ENCODE measurements at regions not wholly inside any gene's neighbourhood (a gene's known extent, or its start where the extent isn't known, plus 50 kb on each side); places are given as distances from the start of the nearest gene placed in this dataset.

- Mint-ChIP-seq H3K27me3 (no peaks in the 10 kb centered on the region), H3K4me1 (no peaks in the 10 kb centered on the region), H3K4me3 (no peak overlapping the region), H3K27ac (no peak overlapping the region), H3K36me3 (ENCODE audit: low read depth) (no peaks in the 10 kb centered on the region)
- H3K9me3 ChIP-seq (ENCODE audit: control insufficient read depth, low read length, poor library complexity, severe bottlenecking), result no peaks in the 10 kb centered on the region
- DNase-seq (no peak), ATAC-seq (no peak)
Measured at GRCh38 chr12:105804591-105805265, 334.0 kb downstream of the NUAK1 start.

GRCh38 chr12:105805730-105806399 lies 332.9 kb downstream of the NUAK1 start:
- Mint-ChIP-seq H3K4me1 (no peaks in the 10 kb centered on the region), H3K4me3 (no peak overlapping the region), H3K27me3 (no peaks in the 10 kb centered on the region), H3K36me3 (ENCODE audit: low read depth) (no peaks in the 10 kb centered on the region), H3K27ac (no peak overlapping the region)
- no peak for ATAC-seq
- H3K9me3 ChIP-seq (ENCODE audit: control insufficient read depth, low read length, poor library complexity, severe bottlenecking), result no peaks in the 10 kb centered on the region
- no peak for DNase-seq

GRCh38 chr12:105806400-105806770 lies 332.4 kb downstream of the NUAK1 start:
- H3K9me3 ChIP-seq (ENCODE audit: control insufficient read depth, low read length, poor library complexity, severe bottlenecking), result peaks cover 2% of the 10 kb centered on the region
- no peaks in the 10 kb centered on the region for H3K36me3 Mint-ChIP-seq (ENCODE audit: low read depth)
- DNase-seq, result no peak
- no peaks in the 10 kb centered on the region for H3K27me3 Mint-ChIP-seq
- no peak overlapping the region for H3K27ac Mint-ChIP-seq
- ATAC-seq, result no peak
- no peak overlapping the region for H3K4me3 Mint-ChIP-seq
- H3K4me1 Mint-ChIP-seq, result no peaks in the 10 kb centered on the region

- no peak for ATAC-seq
- no peaks in the 10 kb centered on the region for H3K36me3 Mint-ChIP-seq (ENCODE audit: low read depth)
- H3K27ac Mint-ChIP-seq, result no peak overlapping the region
- peaks cover 4% of the 10 kb centered on the region for H3K27me3 Mint-ChIP-seq
- no peaks in the 10 kb centered on the region for H3K4me1 Mint-ChIP-seq
- DNase-seq, result no peak
- no peak overlapping the region for H3K4me3 Mint-ChIP-seq
- H3K9me3 ChIP-seq (ENCODE audit: control insufficient read depth, low read length, poor library complexity, severe bottlenecking), result peaks cover 3% of the 10 kb centered on the region
Measured at GRCh38 chr12:105812366-105812765, 326.4 kb downstream of the NUAK1 start.

GRCh38 chr12:105813201-105813600 lies 325.6 kb downstream of the NUAK1 start:
- Mint-ChIP-seq H3K27me3 (peaks cover 5% of the 10 kb centered on the region), H3K4me3 (no peak overlapping the region), H3K27ac (no peak overlapping the region), H3K36me3 (ENCODE audit: low read depth) (no peaks in the 10 kb centered on the region), H3K4me1 (no peaks in the 10 kb centered on the region)
- H3K9me3 ChIP-seq (ENCODE audit: control insufficient read depth, low read length, poor library complexity, severe bottlenecking), result peaks cover 3% of the 10 kb centered on the region
- ATAC-seq (no peak), DNase-seq (no peak)

- Mint-ChIP-seq H3K27ac (no peak overlapping the region), H3K4me1 (no peaks in the 10 kb centered on the region), H3K36me3 (ENCODE audit: low read depth) (no peaks in the 10 kb centered on the region), H3K27me3 (peaks cover 12% of the 10 kb centered on the region), H3K4me3 (no peak overlapping the region)
- DNase-seq (no peak), ATAC-seq (no peak)
- H3K9me3 ChIP-seq (ENCODE audit: control insufficient read depth, low read length, poor library complexity, severe bottlenecking), result peaks cover 3% of the 10 kb centered on the region
Measured at GRCh38 chr12:105814283-105814682, 324.5 kb downstream of the NUAK1 start.

GRCh38 chr12:105819549-105819948 lies 319.2 kb downstream of the NUAK1 start:
- DNase-seq (no peak), ATAC-seq (no peak)
- Mint-ChIP-seq H3K4me3 (no peak overlapping the region), H3K27me3 (peaks cover 14% of the 10 kb centered on the region), H3K36me3 (ENCODE audit: low read depth) (no peaks in the 10 kb centered on the region), H3K4me1 (no peaks in the 10 kb centered on the region), H3K27ac (no peak overlapping the region)
- H3K9me3 ChIP-seq (ENCODE audit: control insufficient read depth, low read length, poor library complexity, severe bottlenecking), result no peaks in the 10 kb centered on the region

GRCh38 chr12:105820429-105821125 lies 318.2 kb downstream of the NUAK1 start:
- DNase-seq (no peak), ATAC-seq (no peak)
- peaks cover 14% of the 10 kb centered on the region for H3K27me3 Mint-ChIP-seq
- H3K4me3 Mint-ChIP-seq, result no peak overlapping the region
- no peaks in the 10 kb centered on the region for H3K9me3 ChIP-seq (ENCODE audit: control insufficient read depth, low read length, poor library complexity, severe bottlenecking)
- H3K36me3 Mint-ChIP-seq (ENCODE audit: low read depth), result no peaks in the 10 kb centered on the region
- H3K27ac Mint-ChIP-seq, result no peak overlapping the region
- H3K4me1 Mint-ChIP-seq, result no peaks in the 10 kb centered on the region

GRCh38 chr12:105822131-105823105 lies 316.3 kb downstream of the NUAK1 start:
- peaks cover 14% of the 10 kb centered on the region for H3K27me3 Mint-ChIP-seq
- ATAC-seq, result no peak

GRCh38 chr12:105823810-105824209 lies 314.9 kb downstream of the NUAK1 start:
- H3K9me3 ChIP-seq (ENCODE audit: control insufficient read depth, low read length, poor library complexity, severe bottlenecking), result no peaks in the 10 kb centered on the region
- no peaks in the 10 kb centered on the region for H3K36me3 Mint-ChIP-seq (ENCODE audit: low read depth)
- no peak overlapping the region for H3K27ac Mint-ChIP-seq
- H3K4me3 Mint-ChIP-seq, result no peak overlapping the region
- no peak for ATAC-seq
- DNase-seq, result no peak
- H3K27me3 Mint-ChIP-seq, result peaks cover 7% of the 10 kb centered on the region
- H3K4me1 Mint-ChIP-seq, result no peaks in the 10 kb centered on the region

More at GRCh38 chr12:105822131-105823105, 316.3 kb downstream of the NUAK1 start:
- Mint-ChIP-seq H3K4me3 (no peak overlapping the region), H3K27ac (no peak overlapping the region), H3K36me3 (ENCODE audit: low read depth) (no peaks in the 10 kb centered on the region), H3K4me1 (no peaks in the 10 kb centered on the region)
- no peaks in the 10 kb centered on the region for H3K9me3 ChIP-seq (ENCODE audit: control insufficient read depth, low read length, poor library complexity, severe bottlenecking)
- no peak for DNase-seq

GRCh38 chr12:105825141-105825540 lies 313.6 kb downstream of the NUAK1 start:
- peaks cover 6% of the 10 kb centered on the region for H3K27me3 Mint-ChIP-seq
- no peaks in the 10 kb centered on the region for H3K9me3 ChIP-seq (ENCODE audit: control insufficient read depth, low read length, poor library complexity, severe bottlenecking)
- DNase-seq, result no peak
- H3K4me3 Mint-ChIP-seq, result no peak overlapping the region
- H3K36me3 Mint-ChIP-seq (ENCODE audit: low read depth), result no peaks in the 10 kb centered on the region
- H3K27ac Mint-ChIP-seq, result no peak overlapping the region
- ATAC-seq, result no peak
- H3K4me1 Mint-ChIP-seq, result no peaks in the 10 kb centered on the region

GRCh38 chr12:105831372-105831771 lies 307.4 kb downstream of the NUAK1 start:
- Mint-ChIP-seq H3K4me1 (no peaks in the 10 kb centered on the region), H3K4me3 (no peak overlapping the region), H3K36me3 (ENCODE audit: low read depth) (no peaks in the 10 kb centered on the region), H3K27me3 (no peaks in the 10 kb centered on the region), H3K27ac (no peak overlapping the region)
- DNase-seq, result no peak
- no peak for ATAC-seq
- H3K9me3 ChIP-seq (ENCODE audit: control insufficient read depth, low read length, poor library complexity, severe bottlenecking), result no peaks in the 10 kb centered on the region

- DNase-seq, result no peak
- H3K9me3 ChIP-seq (ENCODE audit: control insufficient read depth, low read length, poor library complexity, severe bottlenecking), result no peaks in the 10 kb centered on the region
- Mint-ChIP-seq H3K27ac (no peak overlapping the region), H3K4me3 (no peak overlapping the region), H3K27me3 (no peaks in the 10 kb centered on the region), H3K4me1 (no peaks in the 10 kb centered on the region), H3K36me3 (ENCODE audit: low read depth) (no peaks in the 10 kb centered on the region)
- no peak for ATAC-seq
Measured at GRCh38 chr12:105832021-105832420, 306.7 kb downstream of the NUAK1 start.
